Trophoblast cell (in vitro differentiated cells and primary cell): ENCODE measurements at regions not wholly inside any gene's neighbourhood (a gene's known extent, or its start where the extent isn't known, plus 50 kb on each side); places are given as distances from the start of the nearest gene placed in this dataset.
A peak's percentile ranks its signal among the peaks of the same experiment; 100 is the strongest.
"Not testable (repeated sequence)": the region's sequence is repeated elsewhere in the genome, so short reads cannot be mapped to it uniquely, and the experiment has no call there.

Experiments used
- DNase-seq, 2 donors: peaks; one replicate each; pipeline ENCODE4 v3.0.0-alpha.2; 2016
- H2AFZ ChIP-seq: 2 replicates; pipeline ENCODE4 v1.6.1; 2013; ENCODE audit warnings: low read length, moderate library complexity, mild to moderate bottlenecking; ENCODE audit not compliant: insufficient read depth, poor library complexity
- H2AK5ac ChIP-seq: 2 replicates; pipeline ENCODE4 v1.6.1; 2013; ENCODE audit warnings: mild to moderate bottlenecking, low read length
- H2BK120ac ChIP-seq: 2 replicates; pipeline ENCODE4 v1.6.1; 2013; ENCODE audit warnings: low read length, mild to moderate bottlenecking, moderate library complexity; ENCODE audit not compliant: insufficient read depth, poor library complexity
- H2BK12ac ChIP-seq: 2 replicates; pipeline ENCODE4 v1.6.1; 2013; ENCODE audit warnings: mild to moderate bottlenecking, low read length, moderate library complexity
- H2BK5ac ChIP-seq: 2 replicates; pipeline ENCODE4 v1.6.1; 2013; ENCODE audit warnings: low read length, low read depth, moderate library complexity, mild to moderate bottlenecking; ENCODE audit not compliant: poor library complexity
- H3K14ac ChIP-seq: 2 replicates; pipeline ENCODE4 v1.6.1; 2013; ENCODE audit warnings: mild to moderate bottlenecking, low read length
- H3K18ac ChIP-seq: 2 replicates; pipeline ENCODE4 v1.6.1; 2013; ENCODE audit warnings: mild to moderate bottlenecking, low read length
- H3K23ac ChIP-seq: 2 replicates; pipeline ENCODE4 v1.6.1; 2013; ENCODE audit warnings: low read length
- H3K27ac ChIP-seq: 2 replicates; pipeline ENCODE4 v1.5.1; 2013; ENCODE audit warnings: low read depth, mild to moderate bottlenecking, inconsistent platforms, low read length, moderate library complexity
- H3K27me3 ChIP-seq: 2 replicates; pipeline ENCODE4 v1.6.1; 2013; ENCODE audit warnings: inconsistent platforms, mild to moderate bottlenecking, low read length, moderate library complexity; ENCODE audit not compliant: insufficient read depth
- H3K36me3 ChIP-seq, 2 experiments: 1 replicate in 1 of 2; 2 replicates in 1 of 2; pipeline ENCODE4 v1.6.1; 2013; ENCODE audit warnings: low read length in 2 of 2, mild to moderate bottlenecking in 2 of 2, moderate library complexity in 1 of 2; ENCODE audit not compliant: insufficient read depth in 2 of 2, control insufficient read depth in 1 of 2
- H3K4ac ChIP-seq: 2 replicates; pipeline ENCODE4 v1.6.1; 2013; ENCODE audit warnings: low read depth, mild to moderate bottlenecking, low read length, moderate library complexity
- H3K4me1 ChIP-seq, 2 experiments: 1 replicate in 1 of 2; 2 replicates in 1 of 2; pipeline ENCODE4 v1.6.1; 2013; ENCODE audit warnings: low read length in 2 of 2, mild to moderate bottlenecking in 2 of 2, moderate library complexity in 1 of 2; ENCODE audit not compliant: insufficient read depth in 2 of 2, control insufficient read depth in 1 of 2
- H3K4me2 ChIP-seq: 2 replicates; pipeline ENCODE4 v1.6.1; 2013; ENCODE audit warnings: inconsistent platforms, mild to moderate bottlenecking, low read length, moderate library complexity
- H3K4me3 ChIP-seq: 2 replicates; pipeline ENCODE4 v1.5.1; 2013; ENCODE audit warnings: mild to moderate bottlenecking, low read depth, low read length, inconsistent platforms
- H3K79me1 ChIP-seq: one replicate; pipeline ENCODE4 v1.6.1; 2013; ENCODE audit warnings: low read length
- H3K79me2 ChIP-seq: 2 replicates; pipeline ENCODE4 v1.6.1; 2013; ENCODE audit warnings: low read length, mild to moderate bottlenecking; ENCODE audit not compliant: control insufficient read depth, insufficient read depth, poor library complexity
- H3K9ac ChIP-seq: 2 replicates; pipeline ENCODE4 v1.6.1; 2013; ENCODE audit warnings: mild to moderate bottlenecking, low read length
- H3K9me3 ChIP-seq: 2 replicates; pipeline ENCODE4 v1.6.1; 2013; ENCODE audit warnings: low read depth, mild to moderate bottlenecking, control low read depth, inconsistent platforms, low read length; ENCODE audit not compliant: insufficient read depth
- H4K12ac ChIP-seq: 2 replicates; pipeline ENCODE4 v1.6.1; 2013; ENCODE audit warnings: low read depth, mild to moderate bottlenecking, low read length, moderate library complexity
- H4K8ac ChIP-seq: 2 replicates; pipeline ENCODE4 v1.6.1; 2013; ENCODE audit warnings: low read depth, mild to moderate bottlenecking, low read length, moderate library complexity
- H4K91ac ChIP-seq: one replicate; pipeline ENCODE4 v1.6.1; 2013; ENCODE audit warnings: low read depth, mild to moderate bottlenecking, low read length, moderate library complexity
- WGBS: extraction: QIAGEN DNeasy Blood & Tissue Kit; methylation state at CpG from one replicate; pipeline ENCODE4 v1.1.7; 2013; ENCODE audit warnings: missing lambda C conversion rate; ENCODE audit not compliant: insufficient read length, insufficient coverage; ENCODE audit errors: extremely low coverage; 5-methylcytosine and 5-hydroxymethylcytosine counted together

DNA sequence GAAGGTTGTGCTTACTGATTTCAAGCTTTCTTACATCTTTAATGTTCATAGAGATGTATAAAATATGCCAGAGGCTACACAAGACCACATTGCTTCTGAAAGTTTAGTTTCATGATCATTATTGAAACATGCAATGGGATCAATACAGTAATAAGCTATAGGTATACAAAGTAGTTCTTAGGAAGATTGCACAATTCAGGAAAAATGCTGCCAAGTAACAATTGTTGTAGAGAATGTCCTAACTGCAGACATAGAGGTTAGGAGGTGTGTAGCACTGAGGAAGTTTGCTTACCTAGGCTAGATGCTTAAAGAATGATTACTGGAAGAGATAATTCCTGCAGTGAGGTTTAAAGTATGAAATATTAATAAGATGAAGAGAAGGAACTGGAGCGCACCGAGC is 259.5 kb upstream of the CYRIA start:
- Histone ChIP-seq H3K36me3 (no peaks in the 10 kb centered on the region), H3K18ac (no peak overlapping the region), H3K23ac (no peak overlapping the region), H3K14ac (no peak overlapping the region), H3K79me2 (no peaks in the 10 kb centered on the region), H3K4ac (no peak overlapping the region), H3K27ac (no peak overlapping the region), H4K12ac (no peak overlapping the region), H4K91ac (no peak overlapping the region), H2AK5ac (no peak overlapping the region), H2BK12ac (no peak overlapping the region), H3K9me3 (no peaks in the 10 kb centered on the region), H2AFZ (no peak overlapping the region), H2BK120ac (no peak overlapping the region), H4K8ac (no peak overlapping the region), H2BK5ac (no peak overlapping the region), H3K4me2 (no peak overlapping the region), H3K79me1 (no peaks in the 10 kb centered on the region), H3K4me1 (no peaks in the 10 kb centered on the region), H3K4me3 (no peak overlapping the region), H3K9ac (no peak overlapping the region), H3K27me3 (no peaks in the 10 kb centered on the region)
- peak; percentile 36 to 92 for DNase-seq
- WGBS, result no CpG with 5 or more reads among the region's 2 CpGs

DNA sequence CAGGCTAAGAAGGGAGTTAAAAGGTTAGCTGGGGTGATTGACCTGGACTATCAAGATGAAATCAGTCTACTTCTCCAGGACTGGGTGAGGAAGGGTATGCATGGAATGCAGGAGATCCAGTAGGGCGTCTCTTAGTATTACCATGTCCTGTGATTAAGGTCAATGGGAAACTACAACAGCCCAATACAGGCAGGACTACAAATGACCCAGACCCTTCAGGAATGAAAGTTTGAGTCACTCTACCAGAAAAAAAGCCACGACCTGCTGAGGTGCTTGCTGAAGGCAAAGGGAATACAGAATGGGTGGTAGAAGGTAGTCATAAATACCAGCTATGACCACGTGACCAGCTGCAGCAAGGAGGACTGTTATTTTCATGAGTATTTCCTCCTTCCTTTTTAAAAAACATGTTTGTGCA is 249.7 kb upstream of the CYRIA start:
- H2AK5ac ChIP-seq, H3K79me1 ChIP-seq, H2BK5ac ChIP-seq, H3K18ac ChIP-seq, H3K4ac ChIP-seq, H2BK12ac ChIP-seq, H3K79me2 ChIP-seq, H3K4me3 ChIP-seq, H3K27me3 ChIP-seq, H3K4me2 ChIP-seq, H3K14ac ChIP-seq, H3K27ac ChIP-seq, H2AFZ ChIP-seq, H3K4me1 ChIP-seq, H3K36me3 ChIP-seq, H2BK120ac ChIP-seq, H4K12ac ChIP-seq, H3K9me3 ChIP-seq, H4K8ac ChIP-seq, H4K91ac ChIP-seq, H3K23ac ChIP-seq, H3K9ac ChIP-seq: not testable (repeated sequence)
- peak; percentile 94 to 97 for DNase-seq
- no CpG with 5 or more reads among the region's 3 CpGs for WGBS

DNA sequence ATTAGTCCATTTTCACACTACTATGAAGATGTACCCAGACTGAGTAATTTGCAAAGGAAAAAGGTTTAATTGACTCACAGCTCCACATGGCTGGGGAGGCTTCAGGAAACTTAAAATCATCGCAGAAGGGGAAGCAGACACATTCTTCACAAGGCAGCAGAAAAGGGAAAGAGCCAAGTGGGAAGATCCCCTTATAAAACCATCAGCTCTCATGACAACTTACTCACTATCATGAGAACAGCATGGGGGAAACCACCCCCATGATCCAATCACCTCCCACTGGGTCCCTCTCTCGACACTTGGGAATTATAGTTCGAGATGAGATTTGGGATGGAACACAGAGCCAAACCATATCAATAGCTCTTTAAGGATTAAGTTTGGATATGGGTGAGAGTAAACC is 246.1 kb upstream of the CYRIA start:
- Histone ChIP-seq H3K9me3 (peaks cover 2% of the 10 kb centered on the region), H3K18ac (no peak overlapping the region), H3K79me2 (no peaks in the 10 kb centered on the region), H3K36me3 (no peaks in the 10 kb centered on the region), H4K8ac (no peak overlapping the region), H3K9ac (no peak overlapping the region), H2AFZ (no peak overlapping the region), H4K91ac (no peak overlapping the region), H3K4me3 (no peak overlapping the region), H2BK5ac (no peak overlapping the region), H4K12ac (no peak overlapping the region), H2AK5ac (no peak overlapping the region), H3K14ac (no peak overlapping the region), H3K4me1 (peaks cover 5% of the 10 kb centered on the region in 2 experiments), H3K4me2 (no peak overlapping the region), H3K79me1 (peaks cover 2% of the 10 kb centered on the region), H3K27ac (no peak overlapping the region), H2BK12ac (no peak overlapping the region), H3K4ac (no peak overlapping the region), H2BK120ac (no peak overlapping the region), H3K23ac (no peak overlapping the region), H3K27me3 (no peaks in the 10 kb centered on the region)
- no CpG with 5 or more reads among the region's 3 CpGs for WGBS
- DNase-seq, result no peak

DNA sequence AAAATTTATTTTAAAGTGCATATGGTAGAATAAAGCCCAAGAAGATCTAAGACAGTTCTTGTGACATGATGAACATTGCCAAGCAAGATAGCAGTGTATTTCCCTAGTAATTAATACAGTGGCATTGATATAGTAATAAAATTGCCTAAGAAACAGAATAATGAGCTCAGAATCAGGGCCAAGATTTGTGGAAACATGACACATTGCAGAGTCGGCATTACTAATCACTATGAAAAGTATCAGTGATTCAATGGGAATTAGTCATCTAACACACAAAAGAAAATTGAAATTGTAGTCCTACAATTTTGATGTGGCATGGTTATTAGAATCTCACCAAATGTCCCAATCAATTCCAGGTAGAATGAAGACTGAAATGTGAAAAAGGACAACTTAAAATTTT is 243.0 kb upstream of the CYRIA start:
- Histone ChIP-seq H3K9ac (no peak overlapping the region), H3K4ac (no peak overlapping the region), H3K79me2 (no peaks in the 10 kb centered on the region), H4K8ac (no peak overlapping the region), H3K79me1 (no peaks in the 10 kb centered on the region), H2AFZ (no peak overlapping the region), H2BK120ac (no peak overlapping the region), H3K27ac (no peak overlapping the region), H4K12ac (no peak overlapping the region), H3K27me3 (no peaks in the 10 kb centered on the region), H2AK5ac (no peak overlapping the region), H3K4me3 (no peak overlapping the region), H4K91ac (no peak overlapping the region), H3K36me3 (no peaks in the 10 kb centered on the region), H3K9me3 (no peaks in the 10 kb centered on the region), H2BK5ac (no peak overlapping the region), H3K23ac (no peak overlapping the region), H3K18ac (no peak overlapping the region), H3K4me1 (no peaks in the 10 kb centered on the region), H3K4me2 (no peak overlapping the region), H3K14ac (no peak overlapping the region), H2BK12ac (no peak overlapping the region)
- WGBS, result no CpG with 5 or more reads among the region's 1 CpG
- no peak for DNase-seq
